ENCODE measurements at regions not wholly inside any gene's neighbourhood (a gene's known extent, or its start where the extent isn't known, plus 50 kb on each side); places are given as distances from the start of the nearest gene placed in this dataset.

DNA sequence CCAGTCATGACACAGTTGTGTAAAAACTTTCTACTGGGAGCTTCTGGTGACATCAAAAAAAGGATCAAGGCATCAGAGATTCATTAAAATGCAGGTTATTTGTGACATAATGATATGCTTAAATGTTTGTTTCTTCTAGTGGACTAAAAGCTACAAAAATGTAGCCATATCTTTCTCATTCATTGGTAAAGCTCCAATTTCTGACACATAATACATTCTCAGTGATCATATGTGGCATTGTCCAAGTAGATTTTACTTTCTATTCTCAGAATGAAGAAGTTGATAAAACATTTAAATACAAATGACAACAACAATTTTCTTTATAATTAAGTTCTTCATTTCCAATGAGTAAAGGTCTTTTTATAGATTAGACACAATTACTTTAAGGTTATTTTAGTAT lies 71.0 kb upstream of the ARHGEF26 start:
- Histone ChIP-seq H3K4me3 (ENCODE audit: low read depth, low read length) (no peak overlapping the region), H3K79me2 (ENCODE audit: control insufficient read depth, insufficient read depth, low read length, poor library complexity) (no peaks in the 10 kb centered on the region), H3K9ac (ENCODE audit: low read length) (no peak overlapping the region), H2AK5ac (ENCODE audit: low read length) (no peak overlapping the region), H3K27ac (ENCODE audit: low read depth, low read length) (no peak overlapping the region), H4K8ac (ENCODE audit: low read depth, low read length) (no peak overlapping the region), H2BK120ac (ENCODE audit: insufficient read depth, low read length, poor library complexity) (no peak overlapping the region), H4K91ac (ENCODE audit: low read depth, low read length) (no peak overlapping the region), H3K4ac (ENCODE audit: low read depth, low read length) (no peak overlapping the region), H4K12ac (ENCODE audit: low read depth, low read length) (no peak overlapping the region), H2BK5ac (ENCODE audit: low read depth, low read length, poor library complexity) (no peak overlapping the region), H3K4me2 (ENCODE audit: low read length) (no peak overlapping the region), H3K23ac (ENCODE audit: low read length) (no peak overlapping the region), H3K27me3 (ENCODE audit: insufficient read depth, low read length) (no peaks in the 10 kb centered on the region), H3K4me1 (ENCODE audit: control insufficient read depth in 1 of 2, insufficient read depth in 2 of 2, low read length in 2 of 2) (no peaks in the 10 kb centered on the region), H3K9me3 (ENCODE audit: insufficient read depth, low read depth, low read length) (peaks cover 2% of the 10 kb centered on the region), H2AFZ (ENCODE audit: insufficient read depth, low read length, poor library complexity) (no peak overlapping the region), H3K36me3 (ENCODE audit: control insufficient read depth in 1 of 2, insufficient read depth in 2 of 2, low read length in 2 of 2) (no peaks in the 10 kb centered on the region), H3K18ac (ENCODE audit: low read length) (no peak overlapping the region), H2BK12ac (ENCODE audit: low read length) (no peak overlapping the region), H3K79me1 (ENCODE audit: low read length) (no peaks in the 10 kb centered on the region), H3K14ac (ENCODE audit: low read length) (no peak overlapping the region)
- DNase-seq: no peak

DNA sequence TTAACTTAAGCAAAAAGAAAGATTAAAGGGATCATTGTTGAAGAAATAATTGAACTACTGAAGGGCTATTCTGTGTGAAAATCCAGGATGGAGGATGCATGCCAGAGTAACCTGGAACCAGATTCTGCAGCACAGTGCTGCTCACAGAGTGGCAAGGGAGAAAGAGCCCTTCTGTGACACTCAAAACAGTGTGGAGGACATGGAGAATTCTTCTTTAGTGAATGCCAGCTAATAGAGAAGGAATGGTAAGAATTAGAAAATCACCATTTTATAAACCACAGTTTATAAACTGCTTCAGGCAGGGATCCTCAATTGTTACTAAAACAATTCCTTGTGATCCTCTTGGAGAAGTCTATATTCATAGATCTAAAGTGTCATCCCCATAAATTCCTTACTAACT lies 70.4 kb upstream of the ARHGEF26 start:
- Histone ChIP-seq H4K12ac (ENCODE audit: low read depth, low read length) (no peak overlapping the region), H3K4me3 (ENCODE audit: low read depth, low read length) (no peak overlapping the region), H3K4ac (ENCODE audit: low read depth, low read length) (no peak overlapping the region), H3K23ac (ENCODE audit: low read length) (no peak overlapping the region), H3K9ac (ENCODE audit: low read length) (no peak overlapping the region), H3K4me2 (ENCODE audit: low read length) (no peak overlapping the region), H3K18ac (ENCODE audit: low read length) (no peak overlapping the region), H3K9me3 (ENCODE audit: insufficient read depth, low read depth, low read length) (peaks cover 2% of the 10 kb centered on the region), H3K27me3 (ENCODE audit: insufficient read depth, low read length) (no peaks in the 10 kb centered on the region), H3K14ac (ENCODE audit: low read length) (no peak overlapping the region), H3K36me3 (ENCODE audit: control insufficient read depth in 1 of 2, insufficient read depth in 2 of 2, low read length in 2 of 2) (no peaks in the 10 kb centered on the region), H2BK120ac (ENCODE audit: insufficient read depth, low read length, poor library complexity) (no peak overlapping the region), H3K79me2 (ENCODE audit: control insufficient read depth, insufficient read depth, low read length, poor library complexity) (no peaks in the 10 kb centered on the region), H3K79me1 (ENCODE audit: low read length) (no peaks in the 10 kb centered on the region), H3K4me1 (ENCODE audit: control insufficient read depth in 1 of 2, insufficient read depth in 2 of 2, low read length in 2 of 2) (no peaks in the 10 kb centered on the region), H2BK12ac (ENCODE audit: low read length) (no peak overlapping the region), H4K91ac (ENCODE audit: low read depth, low read length) (no peak overlapping the region), H3K27ac (ENCODE audit: low read depth, low read length) (no peak overlapping the region), H2BK5ac (ENCODE audit: low read depth, low read length, poor library complexity) (no peak overlapping the region), H4K8ac (ENCODE audit: low read depth, low read length) (no peak overlapping the region), H2AFZ (ENCODE audit: insufficient read depth, low read length, poor library complexity) (no peak overlapping the region), H2AK5ac (ENCODE audit: low read length) (no peak overlapping the region)
- no peak for DNase-seq

DNA sequence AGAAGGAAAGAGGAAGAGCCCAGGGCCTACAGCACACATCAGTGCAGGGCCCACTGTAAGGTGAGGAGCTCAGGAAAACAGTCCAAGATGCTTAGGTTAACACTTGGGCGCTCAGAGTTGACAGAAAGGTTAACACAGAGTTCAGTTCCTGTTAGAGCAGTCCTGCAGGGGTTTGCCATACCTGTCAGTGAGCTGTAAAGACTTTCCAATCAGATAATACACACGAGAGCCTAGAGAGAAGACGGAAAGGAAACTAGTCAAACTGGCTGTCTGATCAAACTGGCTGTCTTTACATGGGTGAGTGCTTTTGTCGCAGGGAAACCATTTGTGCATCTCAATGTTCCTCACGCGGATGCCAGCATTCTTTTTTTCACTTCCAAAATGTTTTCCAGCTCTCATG lies 61.4 kb upstream of the ARHGEF26 start:
- H4K12ac ChIP-seq (ENCODE audit: low read depth, low read length): no peak overlapping the region
- no peak overlapping the region for H3K23ac ChIP-seq (ENCODE audit: low read length)
- H3K18ac ChIP-seq (ENCODE audit: low read length): no peak overlapping the region
- H3K4me3 ChIP-seq (ENCODE audit: low read depth, low read length): no peak overlapping the region
- H3K27me3 ChIP-seq (ENCODE audit: insufficient read depth, low read length): no peaks in the 10 kb centered on the region
- no peak overlapping the region for H4K8ac ChIP-seq (ENCODE audit: low read depth, low read length)
- peak; percentile 15 to 59 for DNase-seq
- H3K36me3 ChIP-seq (ENCODE audit: control insufficient read depth in 1 of 2, insufficient read depth in 2 of 2, low read length in 2 of 2): no peaks in the 10 kb centered on the region
- H3K9me3 ChIP-seq (ENCODE audit: insufficient read depth, low read depth, low read length): no peaks in the 10 kb centered on the region
- peak overlapping the region; percentile 23 for H3K4me2 ChIP-seq (ENCODE audit: low read length)
- H3K79me1 ChIP-seq (ENCODE audit: low read length): peaks cover 4% of the 10 kb centered on the region
- no peak overlapping the region for H2BK120ac ChIP-seq (ENCODE audit: insufficient read depth, low read length, poor library complexity)
- H3K9ac ChIP-seq (ENCODE audit: low read length): no peak overlapping the region
- H2BK12ac ChIP-seq (ENCODE audit: low read length): peak overlapping the region; percentile 74
- peak overlapping the region; percentile 73 for H2BK5ac ChIP-seq (ENCODE audit: low read depth, low read length, poor library complexity)
- H3K4me1 ChIP-seq (ENCODE audit: control insufficient read depth in 1 of 2, insufficient read depth in 2 of 2, low read length in 2 of 2): peaks cover 0 to 11% of the 10 kb centered on the region in 2 experiments
- no peak overlapping the region for H2AK5ac ChIP-seq (ENCODE audit: low read length)
- no peaks in the 10 kb centered on the region for H3K79me2 ChIP-seq (ENCODE audit: control insufficient read depth, insufficient read depth, low read length, poor library complexity)
- no peak overlapping the region for H3K4ac ChIP-seq (ENCODE audit: low read depth, low read length)
- no CpG with 5 or more reads among the region's 6 CpGs for WGBS (ENCODE audit: extremely low coverage, insufficient coverage, insufficient read length)
- H3K27ac ChIP-seq (ENCODE audit: low read depth, low read length): peak overlapping the region; percentile 74
- peak overlapping the region; percentile 69 for H2AFZ ChIP-seq (ENCODE audit: insufficient read depth, low read length, poor library complexity)
- no peak overlapping the region for H4K91ac ChIP-seq (ENCODE audit: low read depth, low read length)
- no peak overlapping the region for H3K14ac ChIP-seq (ENCODE audit: low read length)

DNA sequence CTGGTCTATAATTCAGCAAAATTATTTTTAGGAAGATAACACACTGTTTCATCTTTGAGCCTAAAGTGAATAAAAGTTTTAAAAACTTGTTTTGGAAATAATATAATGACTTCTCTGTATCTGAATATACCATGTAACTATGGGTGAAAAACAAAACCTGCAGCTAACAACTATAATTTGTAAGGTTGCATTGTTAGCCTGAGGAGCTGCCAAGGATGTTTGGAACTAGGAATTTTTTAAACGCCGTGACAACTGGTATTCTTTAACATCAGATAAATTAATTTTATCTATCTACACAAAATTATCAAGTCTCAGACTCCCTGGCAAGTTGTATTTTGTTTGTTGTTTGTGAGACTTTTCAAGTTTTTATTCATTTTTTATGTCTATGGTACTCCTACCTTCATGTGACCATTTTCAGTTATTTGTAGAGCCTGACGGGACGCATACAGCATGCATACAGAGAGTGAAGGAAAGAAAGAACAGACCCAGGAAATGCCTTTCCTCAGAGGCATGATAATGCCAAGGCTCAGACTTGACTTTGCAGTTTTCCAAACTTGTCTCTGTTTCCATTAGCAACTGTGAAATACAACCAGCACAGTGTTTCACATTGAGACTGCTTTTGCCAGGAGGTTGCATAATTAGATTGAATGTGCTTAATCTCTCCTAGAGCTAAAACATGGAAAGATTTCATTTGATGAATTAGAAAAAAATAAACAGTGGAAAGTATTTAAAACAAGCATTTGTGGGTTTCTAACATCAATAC lies 60.8 kb upstream of the ARHGEF26 start:
- Histone ChIP-seq H3K36me3 (ENCODE audit: control insufficient read depth in 1 of 2, insufficient read depth in 2 of 2, low read length in 2 of 2) (no peaks in the 10 kb centered on the region), H3K9me3 (ENCODE audit: insufficient read depth, low read depth, low read length) (no peaks in the 10 kb centered on the region)
- no CpG with 5 or more reads among the region's 4 CpGs for WGBS (ENCODE audit: extremely low coverage, insufficient coverage, insufficient read length)

More for the DNA sequence above, 60.8 kb upstream of the ARHGEF26 start:
- no peak overlapping the region for H2BK5ac ChIP-seq (ENCODE audit: low read depth, low read length, poor library complexity)
- H3K4me3 ChIP-seq (ENCODE audit: low read depth, low read length): no peak overlapping the region
- peak; percentile 13 to 56 for DNase-seq
- peaks cover 4% of the 10 kb centered on the region for H3K79me1 ChIP-seq (ENCODE audit: low read length)
- H3K18ac ChIP-seq (ENCODE audit: low read length): no peak overlapping the region
- no peak overlapping the region for H4K12ac ChIP-seq (ENCODE audit: low read depth, low read length)
- no peak overlapping the region for H3K4ac ChIP-seq (ENCODE audit: low read depth, low read length)
- no peak overlapping the region for H3K9ac ChIP-seq (ENCODE audit: low read length)
- H3K27ac ChIP-seq (ENCODE audit: low read depth, low read length): no peak overlapping the region
- H4K91ac ChIP-seq (ENCODE audit: low read depth, low read length): no peak overlapping the region
- no peaks in the 10 kb centered on the region for H3K27me3 ChIP-seq (ENCODE audit: insufficient read depth, low read length)
- no peak overlapping the region for H3K14ac ChIP-seq (ENCODE audit: low read length)
- H2BK120ac ChIP-seq (ENCODE audit: insufficient read depth, low read length, poor library complexity): no peak overlapping the region
- H2BK12ac ChIP-seq (ENCODE audit: low read length): no peak overlapping the region
- peaks cover 0 to 11% of the 10 kb centered on the region in 2 experiments for H3K4me1 ChIP-seq (ENCODE audit: control insufficient read depth in 1 of 2, insufficient read depth in 2 of 2, low read length in 2 of 2)
- H4K8ac ChIP-seq (ENCODE audit: low read depth, low read length): no peak overlapping the region
- H2AFZ ChIP-seq (ENCODE audit: insufficient read depth, low read length, poor library complexity): no peak overlapping the region
- H3K23ac ChIP-seq (ENCODE audit: low read length): no peak overlapping the region
- no peaks in the 10 kb centered on the region for H3K79me2 ChIP-seq (ENCODE audit: control insufficient read depth, insufficient read depth, low read length, poor library complexity)
- H3K4me2 ChIP-seq (ENCODE audit: low read length): peak overlapping the region; percentile 23
- no peak overlapping the region for H2AK5ac ChIP-seq (ENCODE audit: low read length)

Data from trophoblast cell (in vitro differentiated cells and primary cell).